ENCODE measurements at regions not wholly inside any gene's neighbourhood (a gene's known extent, or its start where the extent isn't known, plus 50 kb on each side); places are given as distances from the start of the nearest gene placed in this dataset.

DNA sequence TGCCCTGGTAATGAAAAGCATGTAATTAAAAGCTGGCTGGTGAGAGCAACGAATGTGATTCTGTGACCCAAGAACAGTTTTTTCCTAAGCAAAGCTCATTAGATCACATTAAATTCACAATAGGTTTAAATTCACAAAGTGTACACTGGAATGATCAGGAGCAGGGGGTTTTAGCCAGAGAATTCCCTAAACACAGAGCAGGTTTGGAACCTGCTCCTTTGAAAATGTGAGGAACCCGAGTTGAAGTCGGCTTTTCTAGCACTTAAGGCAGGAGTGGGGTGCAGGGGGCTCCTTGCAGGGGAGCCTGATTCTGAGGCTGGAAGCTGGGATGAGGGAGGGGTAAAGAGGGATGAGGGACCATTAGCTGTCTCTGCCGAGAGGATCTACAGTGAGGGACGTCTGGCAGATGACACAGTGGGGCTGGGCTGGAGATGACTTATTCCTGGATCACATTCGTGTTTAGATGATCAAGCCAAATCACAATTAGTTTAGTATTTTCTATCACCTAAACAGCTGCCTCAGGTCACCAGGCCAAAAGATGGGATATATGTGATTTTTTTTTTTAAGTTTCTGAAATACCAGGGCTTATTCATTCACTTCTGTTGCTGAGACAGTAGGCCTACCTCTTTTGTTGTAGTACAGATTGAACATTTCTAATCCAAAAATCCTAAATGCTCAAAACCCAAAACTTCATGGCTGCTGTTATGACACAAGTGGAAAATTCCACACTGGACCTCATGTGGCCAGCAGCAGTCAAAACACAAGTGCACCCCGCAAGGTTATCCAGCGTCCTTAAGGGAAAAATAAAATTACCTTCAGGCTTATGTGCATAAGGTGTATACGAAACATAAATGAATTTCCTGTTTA is 93.1 kb upstream of the HIVEP1 start:
- DNase-seq: peak in 1 of 2 experiments; percentile 30
- no peak for TF ChIP-seq GATA1 (IDR thresholded peaks at IDR 0.05; ENCODE audit: low read depth, low read length)

DNA sequence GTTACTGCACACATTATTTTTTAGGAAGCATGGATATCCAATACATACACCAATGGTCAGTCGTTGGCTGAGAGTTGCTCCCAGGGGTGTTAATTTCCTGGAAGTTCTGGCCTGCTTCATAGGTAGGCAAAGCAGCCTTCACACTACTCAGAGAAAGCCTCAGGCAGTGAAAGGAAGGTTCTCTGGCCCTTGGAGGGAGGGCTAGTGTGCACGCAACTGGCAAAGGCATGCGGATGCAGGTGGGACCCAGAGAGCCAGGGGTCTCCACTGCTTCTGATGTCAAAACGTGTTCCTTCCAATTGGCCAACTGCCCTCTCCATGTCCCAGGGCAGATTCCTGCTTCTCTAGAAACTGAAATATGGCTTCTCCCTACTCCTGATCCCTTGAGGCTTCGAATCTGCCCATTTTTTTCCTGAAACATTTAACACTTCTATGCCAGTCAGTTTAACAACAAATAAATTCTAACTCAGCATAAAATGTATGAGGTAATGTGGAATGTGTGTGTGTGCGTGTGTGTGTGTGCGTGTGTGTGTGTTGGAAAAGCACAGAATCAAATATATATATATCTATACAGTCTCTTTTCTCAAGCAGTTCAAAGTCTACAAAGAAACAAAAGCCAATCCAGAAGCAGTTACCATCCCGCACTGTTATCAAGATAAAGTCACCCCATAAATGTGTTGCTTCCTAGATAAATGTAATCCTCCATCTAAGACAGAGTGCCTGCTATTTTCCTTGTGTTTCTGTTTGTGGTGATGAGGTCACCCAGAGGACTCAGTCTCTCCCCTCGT is 94.0 kb upstream of the HIVEP1 start:
- peak; percentile 58 to 84 for DNase-seq
- TF ChIP-seq POLR2A (IDR thresholded peaks at IDR 0.05; ENCODE audit: low read length) (no peak), GATA1 (IDR thresholded peaks at IDR 0.05; ENCODE audit: low read depth, low read length) (no peak)

- TF ChIP-seq GATA1 (IDR thresholded peaks at IDR 0.05; ENCODE audit: low read depth, low read length) (no peak), POLR2A (IDR thresholded peaks at IDR 0.05; ENCODE audit: low read length) (no peak)
- DNase-seq: peak in 1 of 2 experiments; percentile 7
Measured at GRCh38 chr6:11912420-11912819, 99.7 kb upstream of the HIVEP1 start.

DNA sequence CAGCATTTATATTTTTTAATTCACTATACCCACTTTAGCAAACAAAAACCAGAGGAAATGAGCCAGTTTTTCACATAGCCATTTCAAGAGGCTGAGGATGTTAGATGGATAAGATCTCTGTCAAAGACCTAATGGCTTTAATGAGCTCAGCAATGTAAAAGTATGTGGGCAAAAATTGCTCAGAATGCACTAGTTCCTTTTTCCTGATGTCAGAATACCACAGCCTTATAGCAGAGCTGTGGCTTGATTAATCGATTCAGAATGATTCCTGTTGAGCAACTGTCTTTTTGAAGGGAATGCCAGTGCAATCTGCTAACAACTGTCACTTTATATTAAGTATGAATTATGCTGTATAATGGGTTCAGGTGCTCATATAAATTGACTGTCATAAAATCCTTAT is 100.6 kb upstream of the HIVEP1 start:
- TF ChIP-seq GATA1 (IDR thresholded peaks at IDR 0.05; ENCODE audit: low read depth, low read length) (no peak), POLR2A (IDR thresholded peaks at IDR 0.05; ENCODE audit: low read length) (no peak)
- DNase-seq: no peak

DNA sequence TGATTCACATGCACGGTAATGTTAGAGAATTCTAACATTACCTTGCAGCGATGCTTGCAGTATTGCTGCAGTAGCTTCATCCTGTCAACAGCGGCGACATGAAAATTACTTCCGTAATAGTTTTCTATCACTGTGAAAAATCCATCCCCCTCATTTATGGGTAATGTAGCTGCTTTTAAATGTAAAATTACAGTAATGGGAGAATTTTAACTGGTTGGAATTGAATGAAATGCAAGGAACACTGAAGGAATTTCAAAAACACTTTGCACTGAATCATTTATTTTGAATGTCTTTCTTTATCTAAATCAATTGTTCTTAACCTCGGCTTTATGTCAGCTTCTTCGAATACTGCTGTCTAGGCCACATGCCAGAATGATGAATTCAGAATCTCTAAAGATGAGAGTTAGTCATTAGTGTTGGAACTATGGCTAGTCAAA is 102.4 kb upstream of the HIVEP1 start:
- DNase-seq: no peak
- TF ChIP-seq GATA1 (IDR thresholded peaks at IDR 0.05; ENCODE audit: low read depth, low read length) (no peak), POLR2A (IDR thresholded peaks at IDR 0.05; ENCODE audit: low read length) (no peak)

GRCh38 chr6:11908436-11909105 is 103.5 kb upstream of the HIVEP1 start:
- no peak for TF ChIP-seq POLR2A (IDR thresholded peaks at IDR 0.05; ENCODE audit: low read length)
- TF ChIP-seq GATA1 (IDR thresholded peaks at IDR 0.05; ENCODE audit: low read depth, low read length): no peak
- DNase-seq: no peak

DNA sequence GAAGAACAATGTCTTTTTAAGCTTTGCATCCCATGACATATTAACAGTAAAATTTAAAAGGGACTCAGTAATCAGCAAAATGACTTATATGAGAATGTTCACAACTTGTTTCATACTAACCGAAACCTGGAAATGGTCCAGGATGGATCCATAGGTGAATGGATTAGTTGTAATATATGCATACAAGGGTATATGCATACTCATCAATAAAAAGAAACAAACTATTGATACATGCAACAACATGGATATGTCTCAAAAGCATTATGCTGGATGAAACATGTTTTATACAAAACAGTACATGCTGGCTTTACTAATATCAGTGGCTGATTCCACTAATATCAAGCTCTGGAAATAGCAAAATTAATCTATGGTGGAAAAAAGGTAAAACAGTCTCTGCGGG is 108.5 kb upstream of the HIVEP1 start:
- DNase-seq: no peak
- no peak for TF ChIP-seq POLR2A (IDR thresholded peaks at IDR 0.05; ENCODE audit: low read length)
- TF ChIP-seq GATA1 (IDR thresholded peaks at IDR 0.05; ENCODE audit: low read depth, low read length): no peak

DNA sequence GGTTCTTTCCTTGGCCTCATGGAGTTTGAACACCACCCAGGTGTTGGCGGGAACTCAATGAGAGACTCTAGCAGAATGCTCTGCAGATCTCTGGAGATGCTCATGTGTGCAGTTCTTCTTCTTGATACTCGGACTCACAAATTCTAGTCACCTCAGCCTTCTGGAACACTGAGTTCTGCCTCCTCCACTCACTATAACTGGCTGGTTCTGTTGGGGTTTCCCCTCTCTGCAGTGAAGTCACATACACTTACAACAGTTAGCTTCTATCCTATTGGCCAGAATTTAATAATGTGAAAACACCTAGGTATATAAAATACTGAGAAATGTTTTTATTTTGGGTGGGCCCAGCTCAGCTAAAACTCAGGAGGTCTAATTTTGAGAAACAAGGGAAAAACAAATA is 109.6 kb upstream of the HIVEP1 start:
- no peak for DNase-seq
- TF ChIP-seq GATA1 (IDR thresholded peaks at IDR 0.05; ENCODE audit: low read depth, low read length) (no peak), POLR2A (IDR thresholded peaks at IDR 0.05; ENCODE audit: low read length) (no peak)

- TF ChIP-seq POLR2A (IDR thresholded peaks at IDR 0.05; ENCODE audit: low read length): no peak
- TF ChIP-seq GATA1 (IDR thresholded peaks at IDR 0.05; ENCODE audit: low read depth, low read length): no peak
- DNase-seq: no peak
Measured at GRCh38 chr6:11900662-11901598, 111.2 kb upstream of the HIVEP1 start.

GRCh38 chr6:11899645-11900044 is 112.5 kb upstream of the HIVEP1 start:
- no peak for DNase-seq

GRCh38 chr6:11894212-11894611 is 115.6 kb upstream of the ADTRP start:
- DNase-seq: no peak
- TF ChIP-seq GATA1 (IDR thresholded peaks at IDR 0.05; ENCODE audit: low read depth, low read length) (no peak), POLR2A (IDR thresholded peaks at IDR 0.05; ENCODE audit: low read length) (no peak)

More at GRCh38 chr6:11899645-11900044, 112.5 kb upstream of the HIVEP1 start:
- TF ChIP-seq GATA1 (IDR thresholded peaks at IDR 0.05; ENCODE audit: low read depth, low read length): no peak

- no peak for TF ChIP-seq POLR2A (IDR thresholded peaks at IDR 0.05; ENCODE audit: low read length)
- no peak for TF ChIP-seq GATA1 (IDR thresholded peaks at IDR 0.05; ENCODE audit: low read depth, low read length)
- DNase-seq: no peak
Measured at GRCh38 chr6:11891547-11891946, 112.9 kb upstream of the ADTRP start.

DNA sequence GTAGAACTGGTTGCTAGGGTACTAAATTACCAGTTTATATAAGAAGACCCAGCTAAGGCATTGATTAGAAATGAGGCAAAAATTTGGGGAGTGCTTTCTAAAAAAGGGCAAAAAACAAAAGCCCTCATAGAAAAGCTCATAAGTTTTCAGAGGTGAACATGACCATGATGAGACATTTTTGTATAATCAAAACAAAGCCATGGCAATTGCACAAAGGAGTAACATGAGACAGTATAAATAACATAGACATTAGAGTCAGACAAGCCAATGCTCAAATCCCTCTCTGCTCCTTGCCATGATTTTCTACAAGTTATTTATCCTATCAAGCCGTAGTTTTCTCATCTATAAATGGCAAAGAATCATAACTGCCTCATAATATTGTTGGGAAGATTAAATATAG is 112.2 kb upstream of the ADTRP start:
- no peak for TF ChIP-seq POLR2A (IDR thresholded peaks at IDR 0.05; ENCODE audit: low read length)
- TF ChIP-seq GATA1 (IDR thresholded peaks at IDR 0.05; ENCODE audit: low read depth, low read length): no peak
- DNase-seq: no peak

All from erythroblast (primary cell).